DND-41 (cell line): ENCODE measurements at regions not wholly inside any gene's neighbourhood (a gene's known extent, or its start where the extent isn't known, plus 50 kb on each side); places are given as distances from the start of the nearest gene placed in this dataset.

Experiments used
- ATAC-seq: fragments of 200-7000 bp; cut with Tn5 transposase; 3 replicates; pipeline ENCODE4 v1.9.1; 2021; ENCODE audit warnings: low read depth; ENCODE audit not compliant: insufficient read depth
- DNase-seq: peaks from one replicate; pipeline ENCODE4 v3.0.0-alpha.2; 2020
- H2AFZ ChIP-seq: 2 replicates; pipeline ENCODE4 v1.6.0; 2012; ENCODE audit warnings: low read depth, low read length
- H3K27ac ChIP-seq: 2 replicates; pipeline ENCODE4 v1.5.1; 2012; ENCODE audit warnings: low read length, inconsistent platforms
- H3K27me3 ChIP-seq: fragments of 200-600 bp; sonication (generic); 2 replicates; pipeline ENCODE4 v1.6.0; 2012; ENCODE audit warnings: low read length, mild to moderate bottlenecking, inconsistent platforms; ENCODE audit not compliant: insufficient read depth, poor library complexity
- H3K36me3 ChIP-seq: 2 replicates; pipeline ENCODE4 v1.5.1; 2012; ENCODE audit warnings: low read length, inconsistent platforms; ENCODE audit not compliant: insufficient read depth
- H3K4me1 ChIP-seq: 2 replicates; pipeline ENCODE4 v1.5.1; 2012; ENCODE audit warnings: mild to moderate bottlenecking, low read length; ENCODE audit not compliant: insufficient read depth
- H3K4me2 ChIP-seq: 2 replicates; pipeline ENCODE4 v1.6.0; 2012; ENCODE audit warnings: mild to moderate bottlenecking, moderate library complexity, low read length, inconsistent platforms; ENCODE audit not compliant: insufficient read depth
- H3K4me3 ChIP-seq, 2 experiments: fragments of 200-600 bp in 1 of 2; shearing (Covaris generic) in 1 of 2; 2 replicates each; pipeline ENCODE4 v1.5.1; 2012 to 2016; ENCODE audit warnings: inconsistent platforms in 2 of 2, low read length in 2 of 2, mild to moderate bottlenecking in 2 of 2, low read depth in 1 of 2, moderate library complexity in 1 of 2
- H3K79me2 ChIP-seq: 2 replicates; pipeline ENCODE4 v1.6.0; 2012; ENCODE audit warnings: low read length, inconsistent platforms; ENCODE audit not compliant: insufficient read depth
- H3K9ac ChIP-seq: 2 replicates; pipeline ENCODE4 v1.6.0; 2012; ENCODE audit warnings: low read depth, mild to moderate bottlenecking, inconsistent platforms, low read length, moderate library complexity
- H3K9me3 ChIP-seq: 2 replicates; pipeline ENCODE4 v1.5.1; 2012; ENCODE audit warnings: low read length, moderate library complexity, mild to moderate bottlenecking, inconsistent platforms; ENCODE audit not compliant: insufficient read depth, severe bottlenecking
- H4K20me1 ChIP-seq: 2 replicates; pipeline ENCODE4 v1.6.0; 2012; ENCODE audit warnings: low read length; ENCODE audit not compliant: insufficient read depth
- CTCF ChIP-seq: IDR thresholded peaks from 2 replicates; pipeline ENCODE4 v1.5.1; 2012; ENCODE audit warnings: borderline replicate concordance, low read length, moderate library complexity, mild to moderate bottlenecking; ENCODE audit not compliant: poor library complexity, severe bottlenecking; ENCODE audit errors: extremely low read depth
- EZH2 ChIP-seq: IDR thresholded peaks from 3 replicates; pipeline ENCODE4 v1.6.1; 2012; ENCODE audit warnings: borderline replicate concordance, low read depth, mild to moderate bottlenecking, moderate library complexity, low read length, inconsistent platforms; ENCODE audit not compliant: severe bottlenecking

GRCh38 chr14:98819132-98819866 lies 452.7 kb downstream of the BCL11B start:
- Histone ChIP-seq H4K20me1 (no peaks in the 10 kb centered on the region), H3K27ac (no peak overlapping the region), H3K4me2 (no peak overlapping the region), H3K9ac (no peak overlapping the region), H3K36me3 (no peaks in the 10 kb centered on the region), H3K27me3 (no peaks in the 10 kb centered on the region), H3K79me2 (no peaks in the 10 kb centered on the region), H3K9me3 (no peaks in the 10 kb centered on the region), H3K4me3 (no peak overlapping the region), H2AFZ (no peak overlapping the region), H3K4me1 (no peaks in the 10 kb centered on the region)
- ATAC-seq (no peak), DNase-seq (no peak)
- no peak for TF ChIP-seq EZH2
- TF ChIP-seq CTCF: no peak

DNA sequence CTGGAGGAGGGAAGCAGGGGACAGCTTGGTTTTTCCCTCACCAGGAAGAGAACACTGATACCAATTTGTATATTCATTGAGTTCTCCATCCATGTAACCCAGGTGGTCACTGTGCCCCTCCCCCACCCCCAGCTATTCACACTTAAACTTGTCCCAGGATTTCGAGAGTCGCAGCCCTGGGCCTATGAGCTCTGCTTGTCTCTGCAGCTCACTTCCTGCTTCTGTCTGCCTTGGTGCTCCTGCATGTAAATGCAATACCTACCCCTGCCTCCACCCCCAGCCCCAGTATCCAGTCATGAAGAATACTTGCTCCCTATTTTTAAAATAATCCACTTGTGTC lies 452.2 kb downstream of the BCL11B start:
- ATAC-seq (no peak), DNase-seq (no peak)
- Histone ChIP-seq H3K36me3 (no peaks in the 10 kb centered on the region), H4K20me1 (no peaks in the 10 kb centered on the region), H3K4me3 (no peak overlapping the region), H3K4me1 (no peaks in the 10 kb centered on the region), H3K9me3 (no peaks in the 10 kb centered on the region), H3K4me2 (no peak overlapping the region), H3K27ac (no peak overlapping the region), H3K27me3 (no peaks in the 10 kb centered on the region), H3K79me2 (no peaks in the 10 kb centered on the region), H3K9ac (no peak overlapping the region), H2AFZ (no peak overlapping the region)
- TF ChIP-seq EZH2 (no peak), CTCF (no peak)

GRCh38 chr14:98822917-98823316 lies 449.1 kb downstream of the BCL11B start:
- H3K9me3 ChIP-seq: no peaks in the 10 kb centered on the region
- TF ChIP-seq EZH2 (no peak), CTCF (no peak)
- no peaks in the 10 kb centered on the region for H3K79me2 ChIP-seq
- H3K9ac ChIP-seq: no peak overlapping the region
- DNase-seq (no peak), ATAC-seq (no peak)
- no peaks in the 10 kb centered on the region for H3K36me3 ChIP-seq
- no peaks in the 10 kb centered on the region for H4K20me1 ChIP-seq
- H3K4me1 ChIP-seq: peaks cover 12% of the 10 kb centered on the region
- H3K4me3 ChIP-seq: no peak overlapping the region
- no peak overlapping the region for H3K4me2 ChIP-seq
- H3K27ac ChIP-seq: no peak overlapping the region
- H2AFZ ChIP-seq: no peak overlapping the region
- H3K27me3 ChIP-seq: no peaks in the 10 kb centered on the region
